Prostate gland (tissue), 2 donors: ENCODE measurements at regions not wholly inside any gene's neighbourhood (a gene's known extent, or its start where the extent isn't known, plus 50 kb on each side); places are given as distances from the start of the nearest gene placed in this dataset.

ENCODE experiments used
- DNase-seq: peaks from one replicate; pipeline ENCODE4 v3.0.0-alpha.2; 2019; ENCODE audit warnings: low spot score
- H3K27ac ChIP-seq, 2 donors: fragments of 200-600 bp; sonication (generic); 2 replicates each; pipeline ENCODE4 v1.5.1; 2017 to 2019
- H3K27me3 ChIP-seq: fragments of 200-600 bp; sonication (generic); replicated peaks from 2 replicates; pipeline ENCODE4 v1.5.1; 2019; ENCODE audit not compliant: insufficient read depth
- H3K36me3 ChIP-seq, 2 donors: fragments of 200-600 bp; sonication (generic); 1 replicate in 1 of 2; 2 replicates in 1 of 2; pipeline versions ENCODE4 v1.5.1 to v1.8.1; 2017 to 2019
- H3K4me1 ChIP-seq: fragments of 200-600 bp; sonication (generic); replicated peaks from 2 replicates; pipeline ENCODE4 v1.5.1; 2019
- H3K4me3 ChIP-seq, 2 donors: fragments of 200-600 bp; sonication (generic); 2 replicates each; pipeline ENCODE4 v1.5.1; 2017 to 2019
- H3K9me3 ChIP-seq: fragments of 200-600 bp; sonication (generic); 2 replicates; pipeline ENCODE4 v1.5.1; 2017
- POLR2A ChIP-seq: fragments of 450-650 bp; IDR thresholded peaks from one replicate; pipeline ENCODE4 v1.6.1; 2016; ENCODE audit warnings: antibody characterized with exemption, mild to moderate bottlenecking
- POLR2AphosphoS5 ChIP-seq: sonication (generic); formaldehyde crosslinking; IDR thresholded peaks from one replicate; pipeline ENCODE4 v1.6.1; 2017; ENCODE audit warnings: antibody characterized with exemption
- WGBS: methylation state at CpG from one replicate; pipeline ENCODE4 v1.1.5; 2018; 5-methylcytosine and 5-hydroxymethylcytosine counted together
- intact Hi-C: fragments of 100-400 bp; cut with DNase I; formaldehyde crosslinking; loops from one replicate; pipeline ENCODE4 v1.14.2; 2022
- TF ChIP-seq, protein P1 (sequence below), 4 experiments: fragments of 200-600 bp in 2 of 4; fragments of 450-650 bp in 2 of 4; sonication (generic) in 2 of 4; IDR thresholded peaks; 1 replicate in 3 of 4; 2 replicates in 1 of 4; pipeline ENCODE4 v1.5.1; 2016 to 2019; ENCODE audit warnings: antibody characterized with exemption in 4 of 4, mild to moderate bottlenecking in 2 of 4, moderate library complexity in 2 of 4

DNA sequence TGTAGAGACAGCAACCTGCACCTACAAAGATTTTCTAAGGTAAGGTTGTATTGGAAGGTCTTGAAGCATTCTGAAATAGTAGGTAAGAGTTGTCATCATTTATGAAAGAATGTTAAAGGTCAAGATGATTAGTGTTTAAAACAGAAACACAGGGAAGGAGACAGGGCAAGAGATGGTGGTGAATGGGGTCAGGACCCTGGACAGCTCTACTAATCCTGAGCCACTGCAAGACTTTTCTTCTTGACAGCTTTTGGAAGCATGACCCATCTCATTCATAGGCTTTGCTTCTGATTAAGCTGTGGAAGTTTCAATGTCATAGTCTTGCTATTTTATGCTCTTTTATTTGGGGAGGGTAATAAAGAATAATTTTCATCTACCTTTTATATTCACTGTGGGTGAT, 75.5 kb upstream of the CAND1 start:
- no peak overlapping the region for H3K27ac ChIP-seq
- H3K4me1 ChIP-seq = no peaks in the 10 kb centered on the region
- H3K27me3 ChIP-seq = no peaks in the 10 kb centered on the region
- intact Hi-C loops = no loop called here
- H3K9me3 ChIP-seq = no peaks in the 10 kb centered on the region
- no peaks in the 10 kb centered on the region for H3K36me3 ChIP-seq
- H3K4me3 ChIP-seq = no peak overlapping the region
- no peak for DNase-seq
- TF ChIP-seq POLR2A = no peak
- TF ChIP-seq, protein P1, sequence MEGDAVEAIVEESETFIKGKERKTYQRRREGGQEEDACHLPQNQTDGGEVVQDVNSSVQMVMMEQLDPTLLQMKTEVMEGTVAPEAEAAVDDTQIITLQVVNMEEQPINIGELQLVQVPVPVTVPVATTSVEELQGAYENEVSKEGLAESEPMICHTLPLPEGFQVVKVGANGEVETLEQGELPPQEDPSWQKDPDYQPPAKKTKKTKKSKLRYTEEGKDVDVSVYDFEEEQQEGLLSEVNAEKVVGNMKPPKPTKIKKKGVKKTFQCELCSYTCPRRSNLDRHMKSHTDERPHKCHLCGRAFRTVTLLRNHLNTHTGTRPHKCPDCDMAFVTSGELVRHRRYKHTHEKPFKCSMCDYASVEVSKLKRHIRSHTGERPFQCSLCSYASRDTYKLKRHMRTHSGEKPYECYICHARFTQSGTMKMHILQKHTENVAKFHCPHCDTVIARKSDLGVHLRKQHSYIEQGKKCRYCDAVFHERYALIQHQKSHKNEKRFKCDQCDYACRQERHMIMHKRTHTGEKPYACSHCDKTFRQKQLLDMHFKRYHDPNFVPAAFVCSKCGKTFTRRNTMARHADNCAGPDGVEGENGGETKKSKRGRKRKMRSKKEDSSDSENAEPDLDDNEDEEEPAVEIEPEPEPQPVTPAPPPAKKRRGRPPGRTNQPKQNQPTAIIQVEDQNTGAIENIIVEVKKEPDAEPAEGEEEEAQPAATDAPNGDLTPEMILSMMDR (IDR thresholded peaks at IDR 0.05) = no peak
- TF ChIP-seq POLR2AphosphoS5 = no peak

DNA sequence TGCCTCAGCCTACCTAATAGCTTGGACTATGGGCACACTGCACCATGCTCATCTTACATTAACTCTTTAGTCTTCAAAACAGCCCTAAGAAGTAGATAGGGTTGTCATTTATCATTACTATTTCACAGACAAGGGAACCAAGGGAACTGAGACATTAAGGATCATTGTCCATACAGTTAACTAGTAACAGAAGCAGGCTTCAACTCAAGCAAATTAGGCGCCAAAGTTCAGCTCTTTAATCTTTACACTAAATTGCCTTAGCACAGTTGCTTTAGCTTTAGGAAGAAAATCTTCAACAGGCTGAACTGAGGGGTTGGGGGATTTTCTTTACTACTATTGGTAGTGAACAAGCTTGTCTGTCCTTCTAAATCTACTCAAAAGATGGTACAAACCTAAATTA, 68.8 kb upstream of the CAND1 start:
- no peak overlapping the region for H3K4me3 ChIP-seq
- H3K36me3 ChIP-seq = no peaks in the 10 kb centered on the region
- intact Hi-C loops = no loop called here
- TF ChIP-seq POLR2A (no peak), POLR2AphosphoS5 (no peak)
- TF ChIP-seq, protein P1 (IDR thresholded peaks at IDR 0.05) = no peak
- H3K27ac ChIP-seq = no peak overlapping the region
- no peak for DNase-seq
- WGBS = 0% methylated on average over 1 of the region's 1 CpG
- no peaks in the 10 kb centered on the region for H3K27me3 ChIP-seq
- no peaks in the 10 kb centered on the region for H3K9me3 ChIP-seq
- no peaks in the 10 kb centered on the region for H3K4me1 ChIP-seq

DNA sequence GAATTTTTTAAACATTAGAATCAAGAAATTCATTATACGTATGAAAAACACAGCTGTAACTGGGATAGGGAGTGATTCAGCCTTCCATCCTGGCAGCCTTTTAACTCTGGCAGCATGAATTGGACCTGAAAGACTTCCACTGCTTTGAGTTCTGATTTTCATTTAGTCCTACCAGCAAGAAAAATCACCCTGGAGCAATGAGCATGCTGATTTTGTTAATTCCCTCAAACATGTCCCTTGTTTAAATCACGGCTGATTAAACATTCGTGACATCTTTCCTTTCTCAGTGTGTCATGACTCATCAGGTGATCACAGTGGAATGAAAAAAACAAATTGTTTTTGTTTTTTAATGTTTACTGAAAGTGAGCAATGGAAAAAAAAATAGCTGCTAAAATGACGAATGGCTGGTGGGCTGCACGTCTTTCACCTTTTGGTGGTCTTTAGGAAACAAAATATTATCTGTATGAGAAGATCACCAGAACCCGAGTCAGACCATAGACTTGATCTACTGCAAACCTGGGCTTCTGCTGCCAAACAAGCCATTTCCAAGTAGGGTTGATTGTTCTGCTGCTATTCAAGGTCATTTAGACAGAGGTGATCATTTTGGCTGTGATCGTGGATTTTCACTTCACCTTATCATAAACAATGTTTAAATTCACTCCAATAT, 67.0 kb upstream of the CAND1 start:
- Histone ChIP-seq H3K9me3 (no peaks in the 10 kb centered on the region), H3K4me3 (no peak overlapping the region), H3K27ac (no peak overlapping the region), H3K4me1 (no peaks in the 10 kb centered on the region), H3K36me3 (no peaks in the 10 kb centered on the region), H3K27me3 (no peaks in the 10 kb centered on the region)
- no peak for DNase-seq
- WGBS = 58% methylated on average over 7 of the region's 7 CpGs
- TF ChIP-seq, protein P1 (IDR thresholded peaks at IDR 0.05) = no peak
- TF ChIP-seq POLR2A (no peak), POLR2AphosphoS5 (no peak)
- intact Hi-C loops = no loop called here

DNA sequence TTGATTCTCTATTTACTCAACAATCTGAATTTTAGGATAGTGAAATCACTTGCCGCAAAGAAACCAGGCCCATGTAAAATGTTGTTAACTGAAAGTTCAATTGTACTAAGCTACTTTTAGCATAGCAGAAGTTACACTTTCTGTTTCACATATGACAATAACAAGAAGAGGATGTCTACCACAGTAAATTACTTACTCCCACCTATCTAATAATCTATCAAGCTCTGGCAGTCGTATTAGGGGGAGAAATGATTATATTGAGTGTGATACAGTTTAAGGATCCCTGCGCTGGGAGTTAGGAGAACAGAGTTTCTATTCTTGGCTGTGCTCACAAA, 66.5 kb upstream of the CAND1 start:
- no peak for DNase-seq
- H3K27ac ChIP-seq = no peak overlapping the region
- H3K4me1 ChIP-seq = no peaks in the 10 kb centered on the region
- no peak overlapping the region for H3K4me3 ChIP-seq
- no peaks in the 10 kb centered on the region for H3K27me3 ChIP-seq
- intact Hi-C loops = no loop called here
- no peaks in the 10 kb centered on the region for H3K9me3 ChIP-seq
- WGBS = 84% methylated on average over 3 of the region's 3 CpGs
- TF ChIP-seq POLR2AphosphoS5 (no peak), POLR2A (no peak)
- TF ChIP-seq, protein P1 (IDR thresholded peaks at IDR 0.05) = no peak
- H3K36me3 ChIP-seq = no peaks in the 10 kb centered on the region

DNA sequence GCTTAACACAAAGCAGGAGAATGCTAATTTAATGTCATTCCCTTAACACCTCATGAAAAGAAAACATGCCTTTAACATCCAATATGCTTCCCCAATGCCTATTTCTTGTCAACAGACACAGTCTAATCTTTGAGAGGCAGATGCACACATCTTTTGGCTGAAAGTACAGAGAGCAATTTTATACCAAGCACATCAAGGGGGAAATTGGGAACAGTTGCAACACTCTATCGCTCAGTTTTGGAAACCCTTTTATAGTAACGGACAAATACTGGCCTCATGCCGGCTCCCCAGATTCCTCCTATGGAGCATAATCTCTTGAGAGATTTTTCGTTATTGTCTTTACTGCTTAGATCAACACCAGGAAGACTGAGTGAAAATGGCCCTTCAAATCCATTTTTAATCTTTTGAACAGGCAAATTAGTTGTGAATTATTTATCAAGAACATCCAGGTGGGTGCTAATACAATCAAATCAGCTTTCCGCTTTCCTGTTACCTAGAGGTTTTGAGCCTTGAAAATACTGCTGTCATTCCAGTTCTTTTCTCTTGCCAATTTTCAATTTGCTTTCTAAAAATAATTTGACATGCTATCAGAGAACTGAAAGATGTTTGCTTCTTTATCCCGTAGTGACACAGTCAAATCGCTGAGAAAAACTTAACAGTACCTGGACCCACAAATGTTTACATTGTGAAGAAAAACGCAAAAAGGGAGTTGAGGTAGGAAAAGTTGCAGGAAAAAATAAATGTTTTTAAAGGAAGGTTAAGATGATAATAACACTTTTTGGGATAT, 60.7 kb upstream of the CAND1 start:
- Histone ChIP-seq H3K27me3 (no peaks in the 10 kb centered on the region), H3K9me3 (no peaks in the 10 kb centered on the region), H3K27ac (no peak overlapping the region), H3K36me3 (no peaks in the 10 kb centered on the region), H3K4me3 (no peak overlapping the region), H3K4me1 (no peaks in the 10 kb centered on the region)
- DNase-seq = no peak
- 63% methylated on average over 8 of the region's 8 CpGs for WGBS
- no peak for TF ChIP-seq POLR2AphosphoS5
- no peak for TF ChIP-seq POLR2A
- TF ChIP-seq, protein P1 (IDR thresholded peaks at IDR 0.05) = no peak
- intact Hi-C loops = no loop called here
